IMR-90 (cell line): ENCODE measurements at regions not wholly inside any gene's neighbourhood (a gene's known extent, or its start where the extent isn't known, plus 50 kb on each side); places are given as distances from the start of the nearest gene placed in this dataset.

Experiments
- BHLHE40 ChIP-seq: fragments of 150-350 bp; IDR thresholded peaks from 2 replicates; pipeline ENCODE4 v1.6.1; 2016; ENCODE audit warnings: mild to moderate bottlenecking, low read depth, low read length
- CTCF ChIP-seq: conservative IDR thresholded peaks from 2 replicates; pipeline ENCODE4 v1.5.1; 2012; ENCODE audit warnings: mild to moderate bottlenecking, low read depth, low read length, improper control_type of control experiment
- ELK1 ChIP-seq: fragments of 150-350 bp; IDR thresholded peaks from 2 replicates; pipeline ENCODE4 v1.6.1; 2016; ENCODE audit warnings: low read depth, mild to moderate bottlenecking, low read length, moderate library complexity, borderline replicate concordance
- FOS ChIP-seq: fragments of 150-350 bp; IDR thresholded peaks from 2 replicates; pipeline ENCODE4 v1.6.1; 2016; ENCODE audit warnings: low read depth, low read length
- MAZ ChIP-seq: IDR thresholded peaks from 2 replicates; pipeline ENCODE4 v1.6.1; 2012; ENCODE audit warnings: low read depth, mild to moderate bottlenecking, low read length, improper control_type of control experiment, moderate library complexity, borderline replicate concordance
- MXI1 ChIP-seq: IDR thresholded peaks from 2 replicates; pipeline ENCODE4 v1.6.1; 2012; ENCODE audit warnings: low read depth, mild to moderate bottlenecking, low read length, moderate library complexity, borderline replicate concordance
- POLR2A ChIP-seq: IDR thresholded peaks from 2 replicates; pipeline ENCODE4 v1.6.1; 2012; ENCODE audit warnings: mild to moderate bottlenecking, low read depth, low read length
- RCOR1 ChIP-seq: IDR thresholded peaks from 2 replicates; pipeline ENCODE4 v1.6.1; 2012; ENCODE audit warnings: mild to moderate bottlenecking, low read length, improper control_type of control experiment; ENCODE audit not compliant: insufficient replicate concordance
- USF2 ChIP-seq: fragments of 150-350 bp; IDR thresholded peaks from 2 replicates; pipeline ENCODE4 v1.6.1; 2017; ENCODE audit warnings: mild to moderate bottlenecking, antibody characterized with exemption, low read length, low read depth

- TF ChIP-seq MXI1: no peak
- TF ChIP-seq FOS: no peak
- TF ChIP-seq POLR2A: no peak
- no peak for TF ChIP-seq CTCF
- no peak for TF ChIP-seq USF2
- TF ChIP-seq RCOR1: no peak
- TF ChIP-seq MAZ: no peak
- no peak for TF ChIP-seq BHLHE40
- no peak for TF ChIP-seq ELK1
Observed at GRCh38 chr6:138638604-138639003, 135.0 kb upstream of the CCDC28A start.
